ENCODE measurements at regions not wholly inside any gene's neighbourhood (a gene's known extent, or its start where the extent isn't known, plus 50 kb on each side); places are given as distances from the start of the nearest gene placed in this dataset.

GRCh38 chr20:54710341-54710740, 234.9 kb downstream of the DOK5 start:
- H4K20me1 ChIP-seq (ENCODE audit: insufficient read depth) = no peaks in the 10 kb centered on the region
- ChIA-PET CTCF (no interaction called here), POLR2A (ENCODE audit: unreplicated experiment) (no interaction called here)
- no peak overlapping the region for H3K4me2 ChIP-seq
- H3K36me3 ChIP-seq (ENCODE audit: low read depth) = no peaks in the 10 kb centered on the region
- no peak overlapping the region for H3K27ac ChIP-seq
- no peak overlapping the region for H3K4me3 ChIP-seq
- no peaks in the 10 kb centered on the region for H3K9me3 ChIP-seq (ENCODE audit: insufficient read depth, low read depth)
- intact Hi-C loops (cut with micrococcal nuclease; ENCODE audit: unreplicated experiment) = no loop called here
- H3K79me2 ChIP-seq (ENCODE audit: low read depth) = no peaks in the 10 kb centered on the region
- H3F3A ChIP-seq (ENCODE audit: insufficient read depth, low read depth) = no peaks in the 10 kb centered on the region
- no peaks in the 10 kb centered on the region for H3K9me2 ChIP-seq (ENCODE audit: insufficient read depth)
- BruUV-seq (replicated peaks) = no TSS peak
- H3K4me1 ChIP-seq (replicated peaks; ENCODE audit: insufficient read depth) = no peaks in the 10 kb centered on the region
- DNase-seq = no peak
- TF ChIP-seq EZH2 (IDR thresholded peaks at IDR 0.05; ENCODE audit: low read depth) (no peak), CTCF (conservative IDR thresholded peaks at IDR 0.05) (no peak)
- H3K27me3 ChIP-seq (ENCODE audit: insufficient read depth, low read depth) = no peaks in the 10 kb centered on the region
- no peak overlapping the region for H2AFZ ChIP-seq

GRCh38 chr20:54708229-54708628, 232.8 kb downstream of the DOK5 start:
- H3K27ac ChIP-seq = no peak overlapping the region
- H3K4me1 ChIP-seq (replicated peaks; ENCODE audit: insufficient read depth) = no peaks in the 10 kb centered on the region
- DNase-seq = no peak
- no peaks in the 10 kb centered on the region for H3F3A ChIP-seq (ENCODE audit: insufficient read depth, low read depth)
- POLR2A ChIA-PET (ENCODE audit: unreplicated experiment) = no interaction called here
- H4K20me1 ChIP-seq (ENCODE audit: insufficient read depth) = no peaks in the 10 kb centered on the region
- TF ChIP-seq CTCF (conservative IDR thresholded peaks at IDR 0.05) (no peak), EZH2 (IDR thresholded peaks at IDR 0.05; ENCODE audit: low read depth) (no peak)
- BruUV-seq (replicated peaks) = no TSS peak
- H3K27me3 ChIP-seq (ENCODE audit: insufficient read depth, low read depth) = peaks cover 9% of the 10 kb centered on the region; the same call in 1 of the 2 replicates
- H3K79me2 ChIP-seq (ENCODE audit: low read depth) = no peaks in the 10 kb centered on the region
- no peaks in the 10 kb centered on the region for H3K9me3 ChIP-seq (ENCODE audit: insufficient read depth, low read depth)
- no peak overlapping the region for H3K4me3 ChIP-seq
- intact Hi-C loops (cut with micrococcal nuclease; ENCODE audit: unreplicated experiment) = no loop called here
- no peaks in the 10 kb centered on the region for H3K36me3 ChIP-seq (ENCODE audit: low read depth)
- CTCF ChIA-PET = no interaction called here
- no peak overlapping the region for H3K4me2 ChIP-seq
- H3K9me2 ChIP-seq (ENCODE audit: insufficient read depth) = no peaks in the 10 kb centered on the region
- H2AFZ ChIP-seq = no peak overlapping the region

GRCh38 chr20:54707801-54708200, 232.4 kb downstream of the DOK5 start:
- Histone ChIP-seq H3K4me1 (replicated peaks; ENCODE audit: insufficient read depth) (no peaks in the 10 kb centered on the region), H3K36me3 (ENCODE audit: low read depth) (no peaks in the 10 kb centered on the region), H3K27ac (no peak overlapping the region), H3K4me3 (no peak overlapping the region), H4K20me1 (ENCODE audit: insufficient read depth) (no peaks in the 10 kb centered on the region), H3K9me3 (ENCODE audit: insufficient read depth, low read depth) (no peaks in the 10 kb centered on the region), H3K27me3 (ENCODE audit: insufficient read depth, low read depth) (peaks cover 13% of the 10 kb centered on the region; the same call in 1 of the 2 replicates), H3K79me2 (ENCODE audit: low read depth) (no peaks in the 10 kb centered on the region), H2AFZ (no peak overlapping the region), H3K4me2 (no peak overlapping the region), H3K9me2 (ENCODE audit: insufficient read depth) (no peaks in the 10 kb centered on the region), H3F3A (ENCODE audit: insufficient read depth, low read depth) (no peaks in the 10 kb centered on the region)
- intact Hi-C loops (cut with micrococcal nuclease; ENCODE audit: unreplicated experiment) = no loop called here
- ChIA-PET POLR2A (ENCODE audit: unreplicated experiment) (no interaction called here), CTCF (no interaction called here)
- no peak for TF ChIP-seq EZH2 (IDR thresholded peaks at IDR 0.05; ENCODE audit: low read depth)
- no peak for TF ChIP-seq CTCF (conservative IDR thresholded peaks at IDR 0.05)
- no peak for DNase-seq
- no TSS peak for BruUV-seq (replicated peaks)

Data from PC-9 (cell line).